Osteocyte (in vitro differentiated cells): ENCODE measurements at regions not wholly inside any gene's neighbourhood (a gene's known extent, or its start where the extent isn't known, plus 50 kb on each side); places are given as distances from the start of the nearest gene placed in this dataset.

Source experiments
- DNase-seq: peaks from one replicate; pipeline ENCODE4 v3.0.0; 2021; ENCODE audit warnings: mixed read lengths; ENCODE audit not compliant: unreplicated experiment; ENCODE audit errors: extremely low spot score
- H3K27ac Mint-ChIP-seq: one replicate; pipeline ENCODE4 v1.8.0; 2021; ENCODE audit warnings: mild to moderate bottlenecking, mixed read lengths; ENCODE audit not compliant: unreplicated experiment
- H3K27me3 Mint-ChIP-seq: one replicate; pipeline ENCODE4 v1.8.0; 2021; ENCODE audit warnings: mixed read lengths; ENCODE audit not compliant: unreplicated experiment
- H3K36me3 Mint-ChIP-seq: one replicate; pipeline ENCODE4 v1.8.0; 2021; ENCODE audit warnings: mixed read lengths; ENCODE audit not compliant: unreplicated experiment
- H3K4me1 Mint-ChIP-seq: one replicate; pipeline ENCODE4 v1.8.0; 2021; ENCODE audit warnings: mixed read lengths; ENCODE audit not compliant: unreplicated experiment
- H3K4me3 Mint-ChIP-seq: one replicate; pipeline ENCODE4 v1.8.0; 2021; ENCODE audit warnings: mild to moderate bottlenecking, moderate library complexity, mixed read lengths; ENCODE audit not compliant: unreplicated experiment
- H3K9me3 Mint-ChIP-seq: one replicate; pipeline ENCODE4 v1.8.0; 2021; ENCODE audit warnings: mixed read lengths; ENCODE audit not compliant: unreplicated experiment
- CTCF ChIP-seq: fragments of 200-600 bp; sonication (generic); IDR thresholded peaks from 2 replicates; pipeline ENCODE4 v1.5.0; 2021; ENCODE audit warnings: antibody characterized with exemption, mild to moderate bottlenecking, moderate library complexity

DNA sequence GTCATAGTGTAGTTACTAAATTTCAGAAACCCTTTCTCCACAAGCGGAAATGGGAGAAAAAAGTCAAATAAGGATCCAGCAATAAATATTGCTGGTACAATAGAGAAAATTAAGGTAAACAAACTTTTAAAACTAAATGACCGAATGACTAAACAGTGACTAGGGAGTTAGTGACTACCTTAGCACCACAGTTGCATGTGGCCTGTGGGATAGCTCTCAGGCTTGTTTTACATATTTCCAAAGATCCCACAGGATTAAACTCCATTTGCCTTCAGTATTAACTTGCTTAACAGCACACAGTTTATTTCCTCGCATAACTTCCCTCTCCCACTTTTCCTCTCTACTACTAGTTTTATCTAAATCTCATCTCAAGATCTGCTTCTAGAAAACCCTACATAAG, 824.3 kb upstream of the KLHL1 start:
- Mint-ChIP-seq H3K4me1 (no peaks in the 10 kb centered on the region), H3K27ac (no peak overlapping the region), H3K4me3 (no peak overlapping the region), H3K27me3 (peaks cover 7% of the 10 kb centered on the region), H3K36me3 (no peaks in the 10 kb centered on the region), H3K9me3 (no peaks in the 10 kb centered on the region)
- DNase-seq, result no peak
- TF ChIP-seq CTCF, result no peak

GRCh38 chr13:70923863-70924752, 815.9 kb upstream of the KLHL1 start:
- DNase-seq, result no peak
- H3K4me3 Mint-ChIP-seq, result no peak overlapping the region
- H3K27ac Mint-ChIP-seq, result no peak overlapping the region
- peaks cover 3% of the 10 kb centered on the region for H3K4me1 Mint-ChIP-seq
- no peak for TF ChIP-seq CTCF
- H3K27me3 Mint-ChIP-seq, result peaks cover 3% of the 10 kb centered on the region
- H3K9me3 Mint-ChIP-seq, result no peaks in the 10 kb centered on the region
- H3K36me3 Mint-ChIP-seq, result no peaks in the 10 kb centered on the region

DNA sequence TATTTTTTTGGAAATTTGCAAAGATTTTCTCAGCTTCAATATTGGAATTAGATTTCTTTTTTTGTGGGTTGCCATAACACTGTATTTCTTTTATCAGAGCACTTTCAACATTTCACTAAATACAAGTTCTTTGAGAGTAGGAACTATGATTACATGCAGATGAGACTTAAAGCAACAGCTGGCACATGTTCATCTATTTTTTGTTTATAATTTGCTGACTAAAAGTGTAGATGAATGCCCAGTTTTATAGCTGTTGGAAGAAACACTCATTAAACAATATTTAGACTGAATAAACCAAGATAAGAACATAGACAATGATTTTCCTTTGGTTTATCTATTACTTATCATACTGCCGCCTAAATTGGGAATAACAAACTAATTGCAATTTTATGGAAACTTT, 803.0 kb upstream of the KLHL1 start:
- no peak overlapping the region for H3K27ac Mint-ChIP-seq
- TF ChIP-seq CTCF, result no peak
- no peaks in the 10 kb centered on the region for H3K9me3 Mint-ChIP-seq
- no peak for DNase-seq
- no peaks in the 10 kb centered on the region for H3K27me3 Mint-ChIP-seq
- no peak overlapping the region for H3K4me3 Mint-ChIP-seq
- no peaks in the 10 kb centered on the region for H3K36me3 Mint-ChIP-seq
- H3K4me1 Mint-ChIP-seq, result no peaks in the 10 kb centered on the region

GRCh38 chr13:70908795-70909194, 800.5 kb upstream of the KLHL1 start:
- H3K9me3 Mint-ChIP-seq, result no peaks in the 10 kb centered on the region
- H3K27ac Mint-ChIP-seq, result no peak overlapping the region
- TF ChIP-seq CTCF, result no peak

DNA sequence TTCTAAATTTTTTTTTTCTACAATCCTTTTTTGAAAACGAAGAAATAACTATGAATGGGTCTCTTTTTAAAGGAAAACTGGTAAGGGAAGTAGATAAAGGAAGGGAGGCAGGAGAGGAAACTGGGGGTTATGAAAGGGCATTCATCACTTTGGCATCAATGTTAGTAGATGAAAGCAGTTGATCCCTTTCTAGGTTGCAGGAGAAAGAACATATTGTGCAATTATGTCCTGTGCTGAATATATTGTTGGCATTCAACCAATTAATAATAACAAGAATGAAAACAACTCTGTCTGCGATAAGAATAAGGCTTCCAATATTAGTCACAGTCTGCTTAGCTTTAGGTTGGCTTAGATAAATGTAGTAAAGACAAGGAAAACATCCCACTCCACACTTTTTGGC, 796.8 kb upstream of the KLHL1 start:
- H3K27me3 Mint-ChIP-seq, result no peaks in the 10 kb centered on the region
- H3K36me3 Mint-ChIP-seq, result no peaks in the 10 kb centered on the region
- no peak for DNase-seq
- no peaks in the 10 kb centered on the region for H3K4me1 Mint-ChIP-seq
- H3K4me3 Mint-ChIP-seq, result no peak overlapping the region
- no peaks in the 10 kb centered on the region for H3K9me3 Mint-ChIP-seq
- no peak for TF ChIP-seq CTCF
- H3K27ac Mint-ChIP-seq, result no peak overlapping the region

More at GRCh38 chr13:70908795-70909194, 800.5 kb upstream of the KLHL1 start:
- Mint-ChIP-seq H3K36me3 (no peaks in the 10 kb centered on the region), H3K27me3 (no peaks in the 10 kb centered on the region), H3K4me3 (no peak overlapping the region), H3K4me1 (no peaks in the 10 kb centered on the region)
- DNase-seq, result no peak
